Ureter (tissue), 1 donor: ENCODE measurements at regions not wholly inside any gene's neighbourhood (a gene's known extent, or its start where the extent isn't known, plus 50 kb on each side); places are given as distances from the start of the nearest gene placed in this dataset.
"Not testable (repeated sequence)": the region's sequence is repeated elsewhere in the genome, so short reads cannot be mapped to it uniquely, and the experiment has no call there.

ENCODE experiments used
- DNase-seq: peaks from one replicate; pipeline ENCODE4 v3.0.0-alpha.2; 2020; ENCODE audit warnings: low spot score
- donor health status: DM: yes; HTN: yes; CAD: no.

DNA sequence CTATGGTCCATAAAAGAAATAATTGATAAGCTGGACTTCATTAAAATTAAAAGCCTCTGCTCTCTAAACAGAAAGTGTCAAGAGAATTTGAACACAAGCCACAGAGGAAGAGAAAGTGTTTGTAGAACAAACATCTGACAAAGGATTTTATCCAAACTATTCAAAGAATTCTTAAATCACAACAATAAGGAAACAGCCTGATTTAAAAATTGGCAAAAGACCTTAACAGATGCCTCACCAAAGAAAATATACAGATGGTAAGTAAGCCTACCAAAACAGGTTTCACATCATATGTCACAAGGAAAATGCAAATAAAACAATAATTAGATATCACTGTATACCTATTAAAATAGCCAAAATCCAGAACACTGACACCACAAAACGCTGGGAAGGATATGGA, 612.0 kb downstream of the TTLL7 start:
- not testable (repeated sequence) for DNase-seq

DNA sequence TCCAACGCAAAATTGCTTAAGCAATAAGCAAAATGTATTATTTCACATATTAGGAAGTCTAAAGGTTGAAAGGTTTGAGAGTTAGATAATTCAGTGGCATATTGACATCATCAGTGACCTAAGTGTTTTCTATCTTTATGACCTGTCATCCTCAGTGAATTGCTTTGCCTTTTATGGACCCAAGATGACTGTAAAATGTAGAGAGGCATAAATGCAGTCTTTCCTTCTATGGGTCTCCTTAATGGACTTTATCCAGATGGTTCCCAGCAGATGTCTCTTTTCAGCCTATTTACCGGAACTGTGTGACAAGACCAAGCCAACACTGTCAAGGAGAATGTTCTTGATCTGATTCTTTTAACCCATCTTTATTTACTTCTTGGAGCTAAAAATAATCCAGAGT, 615.8 kb downstream of the TTLL7 start:
- not testable (repeated sequence) for DNase-seq

DNA sequence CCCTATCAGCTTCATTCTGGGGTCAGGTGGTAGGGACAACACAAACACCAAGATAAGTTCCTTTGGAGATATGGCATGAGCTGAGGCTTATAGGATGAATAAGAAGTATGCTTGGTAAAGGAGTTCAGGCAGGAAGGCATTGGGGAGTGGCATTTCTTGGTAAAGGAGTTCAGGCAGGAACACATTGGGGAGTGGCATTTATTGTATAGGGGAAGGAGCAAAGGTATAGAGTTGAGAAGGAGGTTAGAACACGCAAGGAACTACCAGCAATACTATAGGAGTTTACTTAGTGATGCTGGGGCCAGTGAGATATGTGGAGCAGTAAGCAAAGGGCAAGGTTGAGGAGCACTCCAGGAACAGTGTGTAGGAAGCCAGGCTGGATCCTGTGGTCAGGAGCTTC, 625.9 kb downstream of the TTLL7 start:
- not testable (repeated sequence) for DNase-seq

DNA sequence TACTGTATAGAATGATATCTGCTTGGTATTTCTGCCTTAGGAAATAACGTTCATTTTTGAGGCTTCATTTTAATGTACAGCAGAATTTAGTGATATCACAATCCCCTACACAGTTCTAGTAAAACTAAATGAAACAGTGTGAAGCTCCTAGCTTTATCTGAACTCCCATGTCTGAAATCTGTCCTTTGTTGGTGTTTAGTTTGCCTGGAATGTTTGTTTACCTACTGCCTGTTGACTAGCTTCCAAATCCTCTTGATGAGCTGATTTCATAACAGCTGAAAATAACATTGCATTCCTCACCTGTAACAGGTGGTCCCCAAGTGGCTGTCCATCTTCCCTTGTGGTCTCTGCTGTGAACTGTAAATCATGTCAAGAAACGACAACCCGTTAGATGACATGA, 629.1 kb downstream of the TTLL7 start:
- DNase-seq = not testable (repeated sequence)

DNA sequence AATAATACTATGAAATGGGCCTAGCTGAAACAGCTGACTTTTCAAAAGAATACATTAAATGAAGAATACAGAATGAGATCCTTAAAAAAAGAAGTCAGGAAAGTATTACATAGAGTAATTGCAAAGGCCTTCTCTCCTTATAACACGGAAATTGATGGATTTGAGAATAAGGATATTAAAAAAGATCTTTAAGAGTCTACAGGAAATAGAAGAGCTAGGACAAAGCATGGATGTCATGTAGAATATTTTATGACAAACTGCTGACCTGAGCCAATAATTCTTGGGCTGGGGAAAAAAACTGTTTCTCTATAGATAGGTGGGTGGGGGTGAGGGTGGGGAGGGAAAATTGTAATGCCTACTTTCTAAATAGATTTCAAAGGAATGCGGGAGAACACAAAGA, 633.6 kb downstream of the TTLL7 start:
- DNase-seq = not testable (repeated sequence)

DNA sequence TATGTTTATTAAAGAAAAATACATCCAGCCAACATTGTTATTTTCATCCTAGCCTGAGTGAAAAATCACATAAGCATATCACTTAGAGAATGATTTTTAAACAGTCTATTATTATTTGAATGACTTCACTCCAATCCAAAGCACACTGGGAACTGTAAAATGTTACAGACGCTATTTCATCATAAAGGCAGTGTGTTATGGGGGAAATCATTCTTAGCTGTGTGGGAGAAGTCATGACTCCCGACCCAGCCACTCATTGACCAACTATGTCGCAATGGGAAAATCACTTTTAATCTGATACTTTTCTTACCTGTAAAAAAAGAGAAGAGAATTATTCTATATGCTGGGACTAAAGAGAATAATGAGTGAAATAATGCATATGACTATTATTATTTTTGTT, 653.6 kb downstream of the TTLL7 start:
- DNase-seq = not testable (repeated sequence)

DNA sequence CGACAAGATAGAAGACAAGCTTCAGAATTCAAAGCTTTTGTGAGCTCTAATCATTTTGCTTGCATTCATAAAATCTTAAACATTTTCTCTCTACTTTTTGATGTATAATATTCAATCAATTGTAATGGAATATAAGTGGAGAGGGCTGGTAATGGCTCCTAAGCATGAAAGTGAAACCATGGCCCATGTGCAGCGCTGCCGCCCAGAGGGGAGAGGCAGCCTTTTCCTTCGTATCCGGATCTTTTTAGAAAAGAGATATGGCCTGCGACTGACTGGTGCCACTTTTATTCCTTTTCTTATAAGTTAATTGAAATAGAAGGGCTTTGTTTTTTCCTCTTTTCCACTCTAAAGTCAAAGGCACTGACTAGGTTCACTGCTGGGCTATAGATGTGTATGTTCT, 655.2 kb downstream of the TTLL7 start:
- DNase-seq = not testable (repeated sequence)

DNA sequence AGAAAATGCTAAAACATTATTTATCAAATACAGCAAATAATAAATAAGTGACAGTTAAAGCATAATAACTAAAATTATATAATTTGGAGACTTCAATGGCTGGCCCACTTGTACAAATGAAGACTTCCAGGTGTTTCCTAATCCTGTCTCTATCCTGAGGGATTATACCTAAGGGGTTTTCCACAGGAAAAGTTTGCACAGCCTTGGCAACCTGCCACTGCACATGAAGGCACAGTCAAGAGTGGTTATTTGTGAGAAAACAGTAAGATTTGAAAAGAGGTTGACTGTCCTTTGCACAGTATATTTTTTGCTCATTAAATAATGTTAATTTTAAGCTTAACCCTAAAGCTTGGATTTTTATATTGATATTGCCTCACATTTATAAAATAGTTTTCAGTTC, 655.9 kb downstream of the TTLL7 start:
- not testable (repeated sequence) for DNase-seq

DNA sequence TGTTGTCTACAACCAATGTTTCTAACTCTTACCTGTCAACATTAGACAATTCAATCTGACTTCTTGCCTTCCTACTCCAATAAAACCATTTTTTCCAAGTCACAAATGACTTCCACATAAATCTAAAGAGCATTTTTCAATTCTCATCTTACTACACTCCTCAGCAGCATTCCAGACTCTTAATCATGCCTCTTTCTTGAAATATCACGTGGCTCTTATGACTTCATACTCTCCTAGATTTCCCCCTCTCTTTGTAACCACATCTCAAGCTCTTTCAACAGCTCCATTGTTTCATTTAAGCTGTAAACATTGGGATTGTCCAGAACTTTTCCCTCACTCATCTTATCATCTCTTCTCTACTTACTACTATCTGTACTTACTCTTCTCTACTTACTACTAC, 666.6 kb downstream of the TTLL7 start:
- not testable (repeated sequence) for DNase-seq

DNA sequence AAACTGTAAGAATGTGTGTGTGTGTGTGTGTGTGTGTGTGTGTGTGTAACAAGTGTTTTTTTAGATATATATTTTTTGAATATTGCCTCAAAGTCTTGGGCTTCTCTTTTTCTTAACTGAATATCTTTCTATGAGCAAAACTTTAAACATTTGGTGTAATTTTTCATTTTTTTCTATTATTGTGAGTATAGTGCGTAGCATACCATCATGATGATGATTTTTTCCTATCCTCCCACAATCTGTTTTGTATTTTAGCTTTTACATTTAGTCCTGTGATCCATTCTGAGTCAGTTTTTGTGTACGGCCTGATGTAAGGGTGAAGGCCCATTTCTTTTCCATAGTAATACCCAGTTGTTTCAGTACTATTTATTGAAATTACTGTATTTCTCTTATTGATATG, 680.6 kb downstream of the TTLL7 start:
- no peak for DNase-seq

DNA sequence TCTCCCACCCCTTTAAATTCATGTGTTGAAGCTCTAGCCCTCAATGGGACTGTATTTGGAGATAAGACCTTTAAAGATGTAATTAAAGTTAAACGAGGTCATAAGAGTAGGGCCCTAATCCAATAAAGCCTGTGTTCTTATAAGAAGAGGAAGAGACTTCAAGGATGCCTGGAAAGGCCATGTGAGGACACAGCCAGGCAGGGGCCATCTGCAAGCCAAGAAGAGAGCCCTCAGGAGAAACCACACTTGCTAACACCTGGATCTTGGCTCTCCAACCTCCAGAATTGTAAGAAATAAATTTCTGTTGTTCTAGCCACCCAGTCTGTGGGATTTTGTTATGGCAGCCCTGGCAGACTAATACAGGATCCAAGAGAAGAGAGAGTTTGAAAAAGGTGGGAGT, 683.5 kb downstream of the TTLL7 start:
- DNase-seq = not testable (repeated sequence)

DNA sequence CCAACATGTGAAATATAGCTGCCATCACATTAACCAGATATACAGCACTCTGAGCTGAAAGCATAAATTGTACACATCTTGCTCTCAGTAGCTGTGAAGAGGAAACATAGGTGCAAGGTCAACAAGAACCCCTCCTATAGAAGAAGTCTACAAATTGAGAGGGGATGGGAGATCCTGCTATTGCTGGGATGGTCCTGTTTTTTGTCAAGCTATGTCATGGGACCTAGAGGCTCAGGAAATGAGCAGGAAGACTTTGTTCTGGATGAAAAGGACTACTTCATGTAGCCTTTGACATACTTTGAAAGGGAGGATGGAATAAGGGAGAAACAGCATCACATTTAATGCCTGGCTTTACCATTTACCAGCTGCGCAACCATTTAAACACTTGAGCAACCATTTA, 688.8 kb downstream of the TTLL7 start:
- DNase-seq = not testable (repeated sequence)

DNA sequence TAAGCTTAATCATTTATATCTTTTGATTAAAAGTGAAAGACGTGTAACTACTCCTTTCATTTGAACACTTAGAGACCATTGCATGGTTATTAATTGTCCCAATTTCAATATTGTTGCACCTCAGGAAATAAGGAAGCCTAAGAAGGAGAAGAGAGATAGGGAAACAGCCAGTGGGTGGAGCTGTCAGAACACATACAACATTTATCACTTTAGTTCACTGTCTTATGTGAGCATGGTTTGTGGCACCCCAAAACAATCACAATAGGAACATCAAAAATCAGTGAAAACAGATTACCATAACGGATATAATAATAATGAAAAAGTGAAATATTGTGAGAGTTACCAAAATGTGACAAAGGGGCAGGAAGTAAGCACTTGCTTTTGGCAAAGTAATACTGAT, 689.9 kb downstream of the TTLL7 start:
- DNase-seq = not testable (repeated sequence)

DNA sequence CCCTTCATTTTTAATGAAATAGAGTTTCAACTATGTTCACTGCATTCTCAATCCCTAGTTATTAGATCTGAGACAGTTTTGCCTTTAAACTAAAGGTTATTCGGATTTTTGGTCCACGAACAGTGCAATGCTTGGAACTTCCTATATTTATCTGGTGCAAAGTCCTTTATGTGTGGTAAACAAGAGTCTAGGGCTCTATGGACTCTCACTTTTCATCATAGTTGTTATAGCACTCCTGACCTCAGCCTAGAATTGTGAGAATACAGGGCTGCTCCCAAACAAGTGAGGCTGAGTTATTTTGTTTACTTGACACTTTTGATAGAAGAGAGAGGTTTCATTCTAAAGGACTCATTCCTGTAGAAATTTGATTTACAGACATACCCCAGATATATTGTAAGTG, 692.1 kb downstream of the TTLL7 start:
- DNase-seq = not testable (repeated sequence)

DNA sequence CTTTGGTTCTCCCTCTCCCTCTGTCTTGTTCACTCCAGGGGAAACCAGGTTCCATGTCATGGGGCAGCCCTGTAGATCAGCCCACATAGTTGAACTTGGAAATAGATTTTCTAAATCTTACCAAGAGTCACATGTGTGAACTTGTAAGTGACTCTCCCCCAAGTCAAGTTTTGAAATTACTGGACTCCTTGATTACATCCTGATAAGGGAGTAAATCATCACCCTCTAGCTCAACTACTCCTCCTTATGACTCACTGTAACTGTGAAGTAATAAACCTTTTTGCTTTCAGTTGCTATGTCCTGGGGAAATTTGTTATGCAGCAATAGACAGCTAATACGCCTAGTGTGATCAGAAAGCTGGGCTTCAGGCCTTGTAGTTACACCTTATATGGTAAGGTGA, 703.3 kb downstream of the TTLL7 start:
- DNase-seq = not testable (repeated sequence)

DNA sequence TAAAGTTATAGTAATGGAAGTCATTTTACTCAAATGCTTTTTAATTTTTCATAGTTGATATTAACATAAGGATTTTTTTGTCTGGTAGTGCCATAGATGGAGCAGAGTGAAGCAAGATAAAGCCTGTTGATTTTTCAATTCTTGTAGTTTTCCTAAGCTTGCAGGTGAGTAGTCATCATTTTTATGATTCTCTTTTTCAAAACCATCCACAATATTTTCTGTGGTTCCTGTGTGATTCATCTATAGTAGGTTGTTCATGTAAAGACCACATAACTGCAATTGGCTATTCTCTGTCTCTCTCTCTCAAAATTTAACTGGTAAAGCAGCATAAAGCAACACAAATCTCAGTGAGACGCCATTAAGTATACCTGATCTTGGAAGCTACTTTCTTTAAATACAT, 711.5 kb downstream of the TTLL7 start:
- not testable (repeated sequence) for DNase-seq

DNA sequence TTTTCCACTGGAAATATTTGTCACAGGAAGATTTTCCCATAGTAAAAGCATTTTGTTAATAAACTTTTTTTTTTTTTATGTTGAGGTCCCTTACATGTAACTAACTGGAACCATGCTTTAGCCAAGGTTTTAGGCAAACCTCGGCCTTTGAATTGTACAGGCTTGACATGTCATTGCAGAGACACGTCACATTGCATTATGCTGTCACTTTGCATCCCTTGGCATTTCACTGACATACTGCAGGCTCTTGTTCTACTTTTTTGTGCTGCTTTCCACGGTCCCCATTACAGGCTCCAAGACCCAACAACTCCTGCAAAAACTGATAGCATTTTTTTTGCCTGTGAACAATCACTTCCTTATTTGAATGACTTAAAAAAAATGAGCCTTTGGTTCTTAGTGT, 724.3 kb downstream of the TTLL7 start:
- DNase-seq = not testable (repeated sequence)

DNA sequence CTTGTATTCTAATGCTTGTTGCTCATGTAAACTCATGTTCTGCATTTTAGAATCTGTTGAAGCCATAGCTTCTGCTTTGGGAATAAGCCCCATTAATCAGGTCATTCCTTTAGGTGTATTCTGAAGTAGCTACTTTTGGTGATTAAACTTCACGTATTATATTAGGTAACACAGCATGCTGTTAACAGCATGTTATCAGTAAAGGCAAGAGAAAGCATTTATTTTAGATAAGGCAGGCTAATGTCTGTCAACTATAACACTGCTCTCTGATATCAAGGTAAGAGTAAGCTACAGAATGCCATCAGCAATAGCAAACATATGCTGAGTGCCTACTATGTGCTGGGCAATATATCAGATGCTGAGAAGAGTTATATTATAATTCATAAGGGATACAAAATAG, 726.4 kb downstream of the TTLL7 start:
- not testable (repeated sequence) for DNase-seq

DNA sequence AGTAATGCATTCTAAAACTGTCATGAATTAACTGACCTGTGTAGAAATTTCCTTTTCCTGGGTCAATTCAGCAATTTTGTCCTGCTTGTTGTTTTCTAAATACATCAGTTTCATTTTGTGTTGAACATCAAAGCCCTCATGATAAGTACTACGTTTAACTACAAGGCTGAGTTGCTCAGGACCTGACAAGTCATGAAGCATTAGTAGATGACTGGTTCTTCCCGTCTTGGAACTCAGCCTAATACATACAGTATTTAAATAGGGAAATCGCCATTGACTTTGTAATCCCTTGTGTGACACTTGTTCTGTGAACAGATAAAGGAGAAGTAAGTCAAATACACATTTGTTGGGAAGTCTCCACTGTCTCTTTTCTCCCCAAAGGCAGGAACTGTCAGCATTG, 727.1 kb downstream of the TTLL7 start:
- DNase-seq = not testable (repeated sequence)

DNA sequence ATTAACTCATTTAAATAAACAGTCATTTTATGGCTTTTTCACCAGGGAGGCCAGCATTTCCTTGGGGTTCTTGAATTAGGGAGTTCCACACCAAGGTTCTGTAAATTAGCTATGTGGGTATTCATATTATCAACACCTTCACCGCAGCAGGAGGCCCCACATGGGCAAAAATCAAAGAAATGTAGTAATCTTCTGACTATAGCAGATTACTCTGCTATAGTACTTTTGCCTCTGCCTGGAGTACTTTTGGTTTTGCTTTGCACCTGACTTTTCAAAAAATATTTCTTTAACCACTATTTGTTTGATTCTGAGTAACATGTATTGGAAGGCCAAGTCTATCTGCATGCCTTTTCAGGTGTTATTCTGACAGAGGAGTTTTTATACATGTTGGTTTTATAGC, 728.1 kb downstream of the TTLL7 start:
- not testable (repeated sequence) for DNase-seq

DNA sequence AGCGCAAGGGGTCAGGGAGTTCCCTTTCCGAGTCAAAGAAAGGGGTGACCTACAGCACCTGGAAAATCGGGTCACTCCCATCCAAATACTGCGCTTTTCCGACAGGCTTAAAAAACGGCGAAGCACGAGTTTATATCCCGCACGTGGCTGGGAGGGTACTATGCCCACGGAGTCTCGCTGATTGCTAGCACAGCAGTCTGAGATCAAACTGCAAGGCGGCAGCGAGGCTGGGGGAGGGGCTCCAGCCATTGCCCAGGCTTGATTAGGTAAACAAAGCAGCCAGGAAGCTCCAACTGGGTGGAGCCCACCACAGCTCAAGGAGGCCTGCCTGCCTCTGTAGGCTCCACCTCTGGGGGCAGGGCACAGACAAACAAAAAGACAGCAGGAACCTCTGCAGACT, 735.1 kb downstream of the TTLL7 start:
- DNase-seq = not testable (repeated sequence)

DNA sequence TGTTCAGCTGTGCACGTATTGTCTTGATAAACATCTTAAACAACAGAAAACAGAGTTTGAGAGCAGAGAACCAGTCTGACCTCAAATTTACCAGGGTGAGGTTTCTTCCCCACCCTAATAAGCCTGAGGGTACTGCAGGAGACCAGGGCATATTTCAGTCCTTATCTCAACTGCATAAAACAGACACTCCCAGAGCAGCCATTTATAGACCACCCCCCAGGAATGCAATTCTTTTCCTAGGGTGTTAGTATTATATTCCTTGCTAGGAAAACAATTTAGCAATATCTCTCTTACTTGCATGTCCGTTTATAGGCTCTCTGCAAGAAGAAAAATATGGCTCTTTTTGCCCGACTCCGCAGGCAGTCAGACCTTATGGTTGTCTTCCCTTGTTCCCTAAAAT, 747.2 kb downstream of the TTLL7 start:
- DNase-seq = not testable (repeated sequence)

DNA sequence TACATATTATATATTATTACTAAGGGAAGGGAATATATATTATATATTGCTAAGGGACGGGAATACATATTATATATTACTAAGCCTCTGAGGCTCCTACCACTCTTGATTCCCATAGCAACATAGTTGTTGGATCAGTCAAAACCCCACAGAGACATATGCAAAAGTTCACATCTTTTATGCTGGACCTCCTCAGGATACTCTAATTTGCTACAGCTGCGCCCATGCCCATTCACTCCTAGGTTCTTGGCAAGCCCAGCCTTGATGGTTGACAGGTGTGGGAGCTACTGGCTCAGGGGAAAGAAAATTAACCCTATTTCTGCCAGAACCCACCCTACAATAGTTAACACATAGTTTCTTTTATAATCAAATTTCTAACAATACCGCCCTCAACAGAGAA, 752.2 kb downstream of the TTLL7 start:
- DNase-seq = not testable (repeated sequence)

DNA sequence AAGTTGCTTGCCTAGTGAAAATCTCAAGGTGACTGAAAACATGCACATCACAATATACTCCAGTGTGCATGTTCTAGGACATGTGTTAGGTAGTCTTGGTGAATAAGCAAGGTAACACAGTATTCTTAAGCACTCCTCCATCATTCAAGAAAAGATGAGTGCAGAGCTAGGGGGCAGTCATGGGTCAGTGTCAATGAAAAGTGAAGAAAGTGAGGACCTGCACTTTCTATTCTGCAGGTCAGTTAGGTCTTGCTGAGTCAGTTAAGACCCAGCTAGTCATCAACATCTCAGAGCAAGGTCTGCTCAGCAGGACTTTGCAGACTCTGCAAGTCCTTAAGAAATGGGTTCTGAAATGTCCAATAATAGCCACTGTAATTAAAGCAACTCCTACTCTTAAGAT, 754.1 kb downstream of the TTLL7 start:
- DNase-seq = not testable (repeated sequence)

DNA sequence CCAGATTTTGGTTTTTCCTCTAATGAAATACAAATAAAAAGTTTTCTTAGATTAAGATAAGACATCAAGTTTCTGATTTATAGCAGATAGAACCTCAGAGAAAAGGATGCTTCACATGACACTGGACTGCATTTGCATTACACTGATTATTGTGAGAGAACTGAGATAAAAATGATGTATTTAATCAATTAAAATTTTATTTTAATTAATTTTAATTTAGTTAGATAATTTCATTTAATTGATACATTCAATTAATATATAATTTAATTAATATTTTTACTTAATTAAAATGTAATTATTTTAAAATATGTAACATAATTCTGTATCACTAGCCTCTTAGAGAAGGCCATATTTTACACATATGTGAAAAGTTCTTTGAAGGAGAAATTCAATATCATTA, 759.4 kb downstream of the TTLL7 start:
- DNase-seq = not testable (repeated sequence)
